Urinary bladder (tissue), 3 donors: ENCODE measurements at regions not wholly inside any gene's neighbourhood (a gene's known extent, or its start where the extent isn't known, plus 50 kb on each side); places are given as distances from the start of the nearest gene placed in this dataset.
A peak's percentile ranks its signal among the peaks of the same experiment; 100 is the strongest.

Experiments used
- DNase-seq: peaks from one replicate; pipeline ENCODE4 v3.0.0-alpha.2; 2015; ENCODE audit errors: extremely low spot score
- H3K27ac ChIP-seq: one replicate; pipeline ENCODE4 v1.5.1; 2013; ENCODE audit warnings: low read depth, mild to moderate bottlenecking, moderate library complexity
- H3K36me3 ChIP-seq: one replicate; pipeline ENCODE4 v1.6.1; 2013; ENCODE audit warnings: mild to moderate bottlenecking, moderate library complexity; ENCODE audit not compliant: insufficient read depth
- H3K4me1 ChIP-seq: one replicate; pipeline ENCODE4 v1.6.1; 2013; ENCODE audit warnings: mild to moderate bottlenecking, moderate library complexity; ENCODE audit not compliant: insufficient read depth
- H3K4me3 ChIP-seq: one replicate; pipeline ENCODE4 v1.5.1; 2013; ENCODE audit warnings: low read depth, low read length
- WGBS: extraction: QIAGEN DNeasy Blood & Tissue Kit; methylation state at CpG from one replicate; pipeline ENCODE4 v1.1.7; 2013; 5-methylcytosine and 5-hydroxymethylcytosine counted together
- donor health status: healthy with polysubstance abuse.
- donor health status: healthy.

- peaks cover 1% of the 10 kb centered on the region for H3K4me1 ChIP-seq
- no peak overlapping the region for H3K27ac ChIP-seq
- DNase-seq = no peak
- H3K4me3 ChIP-seq = no peak overlapping the region
- WGBS = 71% methylated on average over 2 of the region's 2 CpGs
- H3K36me3 ChIP-seq = no peaks in the 10 kb centered on the region
Measured at GRCh38 chr4:41409594-41409895, 128.4 kb upstream of the LIMCH1 start.

GRCh38 chr4:41410049-41410448 is 127.9 kb upstream of the LIMCH1 start:
- Histone ChIP-seq H3K27ac (no peak overlapping the region), H3K4me1 (peaks cover 1% of the 10 kb centered on the region), H3K4me3 (no peak overlapping the region), H3K36me3 (no peaks in the 10 kb centered on the region)
- no peak for DNase-seq
- WGBS = 54% methylated on average over 3 of the region's 3 CpGs

- peaks cover 1% of the 10 kb centered on the region for H3K4me1 ChIP-seq
- 31% methylated on average over 8 of the region's 8 CpGs for WGBS
- no peak overlapping the region for H3K4me3 ChIP-seq
Measured at GRCh38 chr4:41413670-41414411, 124.1 kb upstream of the LIMCH1 start.

GRCh38 chr4:41414412-41414779 is 123.6 kb upstream of the LIMCH1 start:
- Histone ChIP-seq H3K36me3 (no peaks in the 10 kb centered on the region), H3K4me3 (no peak overlapping the region), H3K4me1 (peaks cover 1% of the 10 kb centered on the region), H3K27ac (no peak overlapping the region)
- WGBS = 39% methylated on average over 7 of the region's 7 CpGs
- no peak for DNase-seq

More at GRCh38 chr4:41413670-41414411, 124.1 kb upstream of the LIMCH1 start:
- H3K27ac ChIP-seq = no peak overlapping the region
- no peaks in the 10 kb centered on the region for H3K36me3 ChIP-seq
- DNase-seq = no peak

GRCh38 chr4:41418444-41418843 is 119.5 kb upstream of the LIMCH1 start:
- Histone ChIP-seq H3K4me3 (no peak overlapping the region), H3K4me1 (no peaks in the 10 kb centered on the region), H3K36me3 (no peaks in the 10 kb centered on the region), H3K27ac (no peak overlapping the region)
- 35% methylated on average over 8 of the region's 8 CpGs for WGBS
- no peak for DNase-seq

- Histone ChIP-seq H3K4me1 (no peaks in the 10 kb centered on the region), H3K36me3 (no peaks in the 10 kb centered on the region), H3K4me3 (no peak overlapping the region), H3K27ac (no peak overlapping the region)
- no peak for DNase-seq
- WGBS = 79% methylated on average over 6 of the region's 6 CpGs
Measured at GRCh38 chr4:41420541-41420940, 117.4 kb upstream of the LIMCH1 start.

GRCh38 chr4:41423117-41423516 is 114.8 kb upstream of the LIMCH1 start:
- Histone ChIP-seq H3K27ac (no peak overlapping the region), H3K36me3 (no peaks in the 10 kb centered on the region), H3K4me1 (no peaks in the 10 kb centered on the region), H3K4me3 (no peak overlapping the region)
- no peak for DNase-seq
- WGBS = 75% methylated on average over 3 of the region's 3 CpGs

GRCh38 chr4:41424522-41424921 is 113.4 kb upstream of the LIMCH1 start:
- H3K4me3 ChIP-seq = no peak overlapping the region
- peaks cover 1% of the 10 kb centered on the region for H3K4me1 ChIP-seq
- no peaks in the 10 kb centered on the region for H3K36me3 ChIP-seq
- H3K27ac ChIP-seq = no peak overlapping the region
- no peak for DNase-seq

GRCh38 chr4:41425650-41426049 is 112.3 kb upstream of the LIMCH1 start:
- no CpG with 5 or more reads among the region's 1 CpG for WGBS
- Histone ChIP-seq H3K36me3 (no peaks in the 10 kb centered on the region), H3K4me3 (no peak overlapping the region), H3K4me1 (peaks cover 1% of the 10 kb centered on the region), H3K27ac (no peak overlapping the region)
- DNase-seq = no peak

- no peaks in the 10 kb centered on the region for H3K36me3 ChIP-seq
- H3K27ac ChIP-seq = no peak overlapping the region
- H3K4me1 ChIP-seq = peaks cover 1% of the 10 kb centered on the region
- H3K4me3 ChIP-seq = no peak overlapping the region
- WGBS = 29% methylated on average over 3 of the region's 3 CpGs
- no peak for DNase-seq
Measured at GRCh38 chr4:41426539-41426938, 111.4 kb upstream of the LIMCH1 start.

- peak overlapping the region; percentile 34 for H3K27ac ChIP-seq
- no peak overlapping the region for H3K4me3 ChIP-seq
- 57% methylated on average over 7 of the region's 7 CpGs for WGBS
- H3K36me3 ChIP-seq = no peaks in the 10 kb centered on the region
- peaks cover 1% of the 10 kb centered on the region for H3K4me1 ChIP-seq
- DNase-seq = no peak
Measured at GRCh38 chr4:41427306-41427882, 110.6 kb upstream of the LIMCH1 start.

- Histone ChIP-seq H3K4me1 (peaks cover 1% of the 10 kb centered on the region), H3K36me3 (no peaks in the 10 kb centered on the region), H3K4me3 (no peak overlapping the region), H3K27ac (no peak overlapping the region)
- WGBS = 64% methylated on average over 3 of the region's 3 CpGs
- no peak for DNase-seq
Measured at GRCh38 chr4:41427931-41428600, 109.9 kb upstream of the LIMCH1 start.

- Histone ChIP-seq H3K4me1 (peaks cover 1% of the 10 kb centered on the region), H3K36me3 (no peaks in the 10 kb centered on the region), H3K27ac (no peak overlapping the region), H3K4me3 (no peak overlapping the region)
- WGBS = 57% methylated on average over 8 of the region's 8 CpGs
- no peak for DNase-seq
Measured at GRCh38 chr4:41428601-41429279, 109.2 kb upstream of the LIMCH1 start.

- Histone ChIP-seq H3K36me3 (no peaks in the 10 kb centered on the region), H3K4me1 (peaks cover 1% of the 10 kb centered on the region), H3K4me3 (no peak overlapping the region), H3K27ac (no peak overlapping the region)
- DNase-seq = no peak
- 67% methylated on average over 5 of the region's 5 CpGs for WGBS
Measured at GRCh38 chr4:41429280-41429669, 108.7 kb upstream of the LIMCH1 start.
